Brain pericyte (primary cell): ENCODE measurements at regions not wholly inside any gene's neighbourhood (a gene's known extent, or its start where the extent isn't known, plus 50 kb on each side); places are given as distances from the start of the nearest gene placed in this dataset.

Experiments
- DNase-seq: peaks from one replicate; pipeline ENCODE4 v3.0.0-alpha.2; 2012; ENCODE audit warnings: low read depth, low spot score

DNA sequence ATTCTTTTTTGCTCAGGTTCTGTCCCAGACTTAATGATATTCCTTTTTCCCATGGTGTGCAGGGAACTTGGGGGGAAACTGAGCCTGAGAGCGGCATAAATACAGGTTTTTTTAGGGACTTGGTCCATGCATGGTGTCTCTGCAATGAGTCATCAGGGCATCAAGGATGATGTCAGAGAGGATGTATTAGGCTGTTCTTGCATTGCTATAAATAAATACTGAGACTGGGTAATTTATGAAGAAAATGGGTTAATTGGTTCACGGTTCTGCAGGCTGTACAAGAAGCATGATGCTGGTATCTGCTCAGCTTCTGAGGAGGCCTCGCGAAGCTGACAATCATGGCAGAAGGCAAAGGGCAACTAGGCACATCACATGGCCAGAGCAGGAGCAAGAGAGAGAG lies 185.4 kb downstream of the RAB11FIP2 start:
- DNase-seq, result no peak

DNA sequence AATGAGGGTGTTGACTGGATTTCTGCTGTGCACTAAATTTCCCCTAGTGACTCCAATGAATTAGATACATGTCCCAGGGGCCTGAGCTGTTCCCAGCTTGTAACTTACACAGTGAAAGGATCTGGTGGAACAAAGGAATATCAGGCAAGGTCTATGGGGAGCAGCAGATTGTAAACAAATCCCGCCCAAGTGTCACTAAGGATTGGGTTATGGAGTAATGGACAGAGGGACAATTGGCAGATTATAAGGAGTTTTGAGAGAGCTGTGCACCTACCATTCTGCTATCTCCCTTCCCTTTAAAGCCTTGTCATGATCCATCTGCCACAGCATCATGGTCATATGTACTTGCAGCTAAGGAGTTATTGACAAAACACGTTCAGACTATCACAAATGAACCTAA lies 183.0 kb downstream of the RAB11FIP2 start:
- no peak for DNase-seq

DNA sequence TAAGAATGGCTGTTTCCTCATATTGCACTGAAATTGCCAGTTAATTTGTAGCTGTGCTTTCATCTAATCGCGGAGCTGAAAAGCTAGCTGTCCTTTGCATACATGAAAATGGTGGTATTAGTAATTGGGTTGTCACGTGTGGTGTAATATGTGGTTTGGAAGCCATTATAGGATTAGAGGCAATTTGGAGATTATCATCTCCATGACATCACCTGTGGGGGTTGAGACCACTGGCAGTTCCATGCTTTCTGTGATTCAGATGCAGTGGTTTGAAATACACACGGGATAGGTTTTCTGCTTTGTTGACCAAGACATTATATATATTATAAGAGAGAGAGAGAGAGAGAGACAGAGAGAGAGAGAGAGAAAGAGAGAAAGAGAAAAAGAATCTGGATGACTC lies 180.8 kb downstream of the RAB11FIP2 start:
- DNase-seq, result no peak

DNA sequence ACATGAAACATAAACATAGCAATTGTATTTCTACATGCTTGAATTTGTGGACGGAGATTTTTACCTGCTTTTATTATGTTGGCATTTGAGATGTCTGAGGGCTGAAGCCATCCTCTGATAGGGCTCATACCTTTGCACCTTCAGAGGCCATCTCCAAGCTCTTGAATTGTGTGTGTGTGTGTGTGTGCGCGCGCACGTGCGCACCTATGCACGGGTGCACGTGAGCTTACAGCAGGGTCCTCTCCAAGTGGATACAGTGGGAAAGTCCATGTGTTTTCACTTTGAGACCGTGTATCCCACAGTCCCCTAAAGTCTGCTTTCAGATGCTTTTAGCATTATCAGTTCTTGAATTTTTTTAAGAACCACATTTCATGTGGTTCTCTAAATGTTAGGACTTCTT lies 178.6 kb downstream of the RAB11FIP2 start:
- no peak for DNase-seq

DNA sequence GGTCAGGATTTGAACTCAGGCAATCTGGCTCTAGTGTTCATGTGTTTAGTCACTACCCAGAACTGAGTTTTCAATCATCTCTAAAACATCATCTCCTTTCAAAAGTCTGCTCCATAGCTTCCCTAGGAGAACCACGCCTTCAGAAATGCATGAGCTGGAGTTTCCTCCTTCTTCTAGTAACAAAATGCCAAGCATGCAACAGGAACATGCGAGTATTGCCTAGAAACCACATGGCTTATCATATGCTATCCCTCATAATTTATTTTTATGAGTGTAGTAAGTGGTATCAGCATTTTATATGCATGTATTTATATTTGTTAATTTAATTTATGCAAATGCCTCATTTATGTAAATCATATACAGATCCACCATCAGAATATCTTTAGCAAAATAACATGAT lies 170.9 kb downstream of the RAB11FIP2 start:
- DNase-seq, result no peak

DNA sequence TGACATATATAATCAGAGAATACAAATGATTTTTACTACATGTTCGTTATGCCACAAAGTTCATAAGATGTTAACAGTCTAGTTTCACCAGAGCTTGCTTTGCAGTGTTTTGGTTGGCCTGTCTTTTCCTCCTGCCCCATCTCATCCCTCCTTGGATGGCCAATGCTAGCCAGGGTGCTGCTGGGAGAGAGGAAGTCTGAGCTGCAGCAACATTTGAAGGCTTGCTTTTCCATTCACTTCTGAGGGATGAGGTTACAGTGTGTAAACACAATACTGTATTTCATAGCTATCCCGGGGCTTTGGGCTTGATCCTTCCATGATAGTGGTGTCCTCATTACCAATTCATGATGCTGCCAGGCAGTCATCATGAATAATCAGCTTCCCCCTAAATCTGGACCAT lies 170.5 kb downstream of the RAB11FIP2 start:
- no peak for DNase-seq

DNA sequence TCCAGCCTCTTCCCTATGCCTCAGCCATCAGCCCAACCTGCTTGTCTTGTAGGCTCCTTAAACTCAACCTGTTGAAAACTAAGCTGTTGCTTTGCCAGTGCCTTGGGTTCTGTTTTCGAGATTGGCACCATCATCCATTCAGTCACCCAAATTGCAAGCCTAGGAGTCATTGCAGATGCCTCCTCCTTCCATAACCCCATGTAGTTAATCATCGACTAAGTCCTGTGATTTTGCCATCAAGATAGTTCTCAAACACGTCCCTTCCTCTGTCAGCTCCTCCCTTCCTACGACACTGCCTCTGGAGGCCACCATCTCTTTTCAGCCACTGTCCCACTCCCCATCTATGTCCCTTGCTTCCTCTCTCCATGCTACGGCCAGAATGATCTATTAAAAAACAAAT lies 168.1 kb downstream of the RAB11FIP2 start:
- no peak for DNase-seq

DNA sequence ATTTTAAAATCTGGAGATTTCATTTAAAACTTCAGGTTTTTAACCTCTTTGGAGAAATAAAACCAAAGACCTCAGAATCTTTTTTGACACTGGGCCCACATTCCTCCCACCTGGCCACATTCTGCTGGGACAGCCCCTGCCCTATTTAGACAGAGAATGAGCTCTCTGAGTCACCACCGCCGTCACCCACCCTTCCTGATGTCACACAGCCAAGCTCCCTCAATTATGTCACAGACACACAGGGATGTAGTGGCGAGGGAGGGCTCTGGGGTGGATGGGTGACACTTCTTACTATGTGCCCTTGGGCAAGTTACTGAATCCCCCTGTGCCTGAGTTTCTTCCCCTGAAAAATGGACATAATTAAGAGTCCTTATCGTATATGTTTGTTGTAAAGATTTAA lies 162.6 kb downstream of the RAB11FIP2 start:
- no peak for DNase-seq

DNA sequence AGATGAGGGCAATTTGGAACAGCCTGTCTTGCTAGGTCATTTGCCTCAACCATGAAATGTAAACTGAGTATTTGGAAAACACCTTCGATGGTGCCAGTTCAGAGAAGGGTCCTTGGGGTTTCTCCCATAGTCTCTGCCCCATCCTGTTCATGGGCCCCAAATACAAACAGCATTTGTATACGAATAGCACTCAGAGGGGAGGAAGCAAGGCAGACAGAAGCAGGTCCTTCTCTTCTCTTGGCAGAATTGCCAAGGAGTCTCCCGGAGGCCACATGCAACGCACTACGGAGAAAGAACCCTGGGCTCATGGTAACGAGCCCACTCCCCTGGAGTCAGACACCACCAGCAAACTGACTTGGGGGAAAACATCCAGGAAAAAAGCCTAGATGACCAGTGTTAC lies 162.1 kb downstream of the RAB11FIP2 start:
- DNase-seq, result no peak

DNA sequence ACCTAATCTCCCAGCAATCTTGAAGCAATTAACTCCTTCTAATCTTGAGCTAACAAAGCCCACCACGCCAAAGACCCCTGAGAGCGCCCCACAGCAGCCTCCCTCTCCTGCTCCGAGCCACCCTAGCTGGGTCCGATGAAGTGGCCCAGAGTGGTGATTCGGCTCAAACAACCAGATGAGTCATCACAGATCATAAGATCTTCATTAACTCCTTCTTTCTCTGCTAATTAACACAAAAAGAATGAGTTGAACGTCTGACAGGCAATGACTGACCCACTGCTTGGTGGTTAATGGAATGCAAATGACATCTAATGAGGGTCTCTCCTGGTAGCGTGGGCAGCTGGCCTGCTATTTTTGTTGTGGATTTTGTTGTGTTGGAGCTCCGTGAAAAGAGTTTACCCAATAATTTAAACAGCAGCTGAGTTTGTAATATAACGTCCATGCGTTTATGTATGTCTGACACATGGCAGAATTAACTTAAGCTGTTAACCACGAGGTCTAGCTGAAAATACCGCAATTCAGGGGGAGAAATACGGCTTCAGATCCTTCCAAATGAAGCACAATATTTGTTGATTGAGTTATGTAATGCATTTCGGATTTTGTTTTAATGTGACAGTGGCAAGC lies 161.4 kb downstream of the RAB11FIP2 start:
- no peak for DNase-seq

DNA sequence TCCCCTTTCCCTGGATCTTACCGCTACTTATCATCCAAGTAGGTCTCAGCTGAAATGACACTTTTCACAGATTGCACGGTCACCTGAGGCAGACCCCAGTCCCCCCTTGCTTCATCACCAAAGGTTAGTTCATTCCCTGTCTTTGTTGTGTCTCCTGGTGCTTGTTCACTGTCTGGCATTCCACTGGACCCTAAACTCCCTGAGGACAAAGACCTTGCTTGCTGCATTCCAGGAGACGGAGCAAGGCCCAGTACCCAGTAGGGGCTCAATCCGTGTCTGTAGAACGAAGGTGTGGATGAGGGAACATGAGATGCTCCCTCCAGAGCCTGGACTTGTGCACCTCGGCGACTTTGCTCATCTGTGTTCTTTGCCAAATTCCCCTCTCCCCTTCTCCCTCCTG lies 160.0 kb downstream of the RAB11FIP2 start:
- DNase-seq, result no peak

DNA sequence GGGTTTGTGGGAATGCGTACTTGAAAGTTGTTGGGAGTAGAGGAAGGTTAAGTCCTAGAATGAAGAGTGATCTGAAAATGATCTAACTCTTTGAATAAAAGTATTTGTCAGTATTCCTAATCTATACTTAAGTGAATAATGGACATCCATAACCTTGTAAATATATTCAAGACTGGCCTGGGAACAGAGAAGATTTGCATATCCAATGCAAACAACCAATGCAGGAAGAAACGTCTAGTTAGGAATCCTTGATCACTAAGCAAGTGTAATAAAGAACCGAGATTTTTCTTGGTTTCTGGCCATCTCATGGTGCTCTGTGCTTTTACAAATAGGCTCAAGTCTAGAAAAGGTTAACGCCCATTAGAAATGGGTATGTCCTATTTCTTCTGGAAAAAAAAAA lies 157.1 kb downstream of the RAB11FIP2 start:
- no peak for DNase-seq

DNA sequence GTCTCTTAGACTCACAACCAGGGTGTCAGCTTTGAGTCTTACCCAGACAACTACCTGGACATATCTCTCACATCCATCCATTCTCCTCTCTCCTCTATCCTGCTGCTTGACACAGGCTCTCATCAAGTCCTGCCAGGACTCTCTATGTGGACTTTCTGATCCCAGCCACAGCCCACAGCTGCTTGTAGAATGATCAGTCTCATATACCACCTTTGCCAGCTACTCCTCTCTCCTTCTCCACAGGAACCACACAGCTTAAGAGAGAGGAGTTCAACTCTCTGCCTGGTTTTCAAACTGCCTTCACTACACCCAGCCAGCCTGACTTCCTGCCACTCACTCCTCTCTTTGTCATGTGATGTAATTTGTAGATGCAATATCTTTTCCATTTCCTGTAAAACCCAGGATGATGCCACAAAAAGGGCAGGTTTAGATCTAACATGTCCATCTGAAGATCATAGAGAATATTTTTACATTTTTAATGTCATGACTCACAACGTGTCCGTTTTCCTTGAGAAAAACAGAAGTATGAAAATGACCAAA lies 154.0 kb downstream of the RAB11FIP2 start:
- no peak for DNase-seq

DNA sequence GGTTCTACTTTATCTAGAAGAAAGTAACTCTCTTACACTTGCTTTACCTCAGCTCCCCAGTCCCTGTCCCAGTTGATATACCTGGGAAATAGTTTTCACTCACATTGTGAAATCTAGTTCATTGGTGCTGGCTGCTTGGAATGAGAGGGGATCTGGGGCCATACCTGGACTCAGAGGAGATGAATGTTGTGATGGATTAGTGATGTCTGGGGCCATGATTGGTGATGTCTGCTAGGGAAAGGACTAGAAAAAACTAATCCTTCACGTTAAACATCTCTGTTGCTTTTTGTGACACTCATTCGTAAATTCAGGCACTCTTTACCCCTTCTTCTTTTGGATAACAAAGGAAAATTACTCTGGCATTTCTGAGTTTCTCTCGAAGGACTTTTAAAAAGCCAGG lies 152.4 kb downstream of the RAB11FIP2 start:
- no peak for DNase-seq

DNA sequence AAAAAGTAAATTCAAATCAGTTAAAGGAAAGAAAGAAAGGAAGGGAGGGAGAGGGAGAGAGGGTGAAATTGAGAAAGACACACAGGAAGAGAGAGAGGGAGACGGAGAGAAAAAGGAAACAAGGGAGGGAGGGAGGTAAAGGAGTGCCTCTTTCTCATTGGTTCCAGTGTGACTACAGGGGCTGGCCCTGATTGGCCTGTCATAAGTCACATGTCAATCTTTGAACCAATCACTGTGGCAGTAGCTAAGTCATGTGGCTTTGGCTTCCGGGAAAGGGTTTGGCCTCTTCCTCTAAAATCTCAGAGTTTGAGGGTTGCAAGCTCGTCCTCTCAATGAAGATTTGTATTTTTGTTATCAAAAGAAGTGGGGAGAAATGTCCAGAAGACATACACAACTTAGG lies 150.2 kb downstream of the RAB11FIP2 start:
- no peak for DNase-seq

DNA sequence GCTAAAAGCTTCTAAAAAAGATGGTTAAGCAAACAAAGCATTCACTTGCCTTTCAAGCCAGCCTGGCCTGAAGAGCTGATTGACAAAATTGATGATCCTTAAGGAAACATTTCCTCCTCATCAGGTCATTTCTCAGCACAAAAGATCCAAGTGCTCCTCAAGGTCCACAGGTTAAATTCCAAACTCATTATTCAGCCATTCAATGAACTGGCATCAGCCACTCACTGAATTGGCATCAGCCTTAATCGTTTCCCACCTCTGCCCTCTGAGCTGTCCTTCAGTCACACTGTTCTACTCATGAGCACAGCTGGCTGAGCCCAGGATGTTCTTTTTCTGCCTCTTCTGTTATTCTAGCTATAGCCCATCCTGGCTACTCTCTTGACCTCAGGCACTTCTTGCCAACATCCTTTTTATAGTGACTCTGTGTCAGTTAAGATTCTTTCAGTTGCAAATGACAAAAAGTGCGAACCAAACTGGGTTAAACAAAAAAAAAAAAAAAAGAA lies 147.5 kb downstream of the RAB11FIP2 start:
- no peak for DNase-seq

DNA sequence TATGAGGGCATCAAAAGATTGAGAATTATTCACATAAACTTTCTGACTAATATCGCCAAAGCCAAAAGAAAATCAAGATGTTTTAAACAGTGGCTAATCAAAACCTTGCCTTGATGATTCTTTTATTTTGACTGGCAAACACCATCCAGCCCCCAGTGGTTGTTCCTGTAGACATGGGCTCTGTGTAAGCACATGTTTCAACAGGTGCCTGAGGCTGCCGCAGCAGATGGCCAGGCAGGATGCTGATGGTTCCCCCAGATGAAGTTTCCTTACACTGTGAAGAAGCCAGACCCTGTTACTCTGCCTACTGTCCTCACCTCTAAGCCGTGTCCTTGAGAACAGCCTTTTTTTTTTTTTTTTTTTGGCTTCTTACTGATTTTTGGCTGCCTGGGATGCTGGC lies 146.5 kb downstream of the RAB11FIP2 start:
- no peak for DNase-seq

DNA sequence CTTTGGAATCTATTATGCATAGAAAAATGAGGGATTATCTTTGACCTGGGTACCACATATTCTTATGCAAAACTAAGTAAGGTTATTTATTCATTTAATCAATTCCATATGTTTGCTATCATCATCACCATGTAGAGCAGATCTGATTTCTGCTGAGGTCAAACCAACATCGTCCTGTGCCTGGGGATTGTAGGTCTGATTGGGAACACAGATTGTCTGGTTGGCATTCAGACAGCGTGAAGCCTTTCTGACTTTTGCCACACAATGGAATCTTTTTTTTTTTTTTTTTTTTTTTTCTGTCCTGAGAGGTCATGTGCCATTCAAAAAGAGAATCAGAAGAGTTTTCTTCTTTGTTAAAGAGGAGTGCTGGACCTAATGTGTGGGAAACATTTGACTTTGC lies 142.9 kb downstream of the RAB11FIP2 start:
- DNase-seq, result no peak

DNA sequence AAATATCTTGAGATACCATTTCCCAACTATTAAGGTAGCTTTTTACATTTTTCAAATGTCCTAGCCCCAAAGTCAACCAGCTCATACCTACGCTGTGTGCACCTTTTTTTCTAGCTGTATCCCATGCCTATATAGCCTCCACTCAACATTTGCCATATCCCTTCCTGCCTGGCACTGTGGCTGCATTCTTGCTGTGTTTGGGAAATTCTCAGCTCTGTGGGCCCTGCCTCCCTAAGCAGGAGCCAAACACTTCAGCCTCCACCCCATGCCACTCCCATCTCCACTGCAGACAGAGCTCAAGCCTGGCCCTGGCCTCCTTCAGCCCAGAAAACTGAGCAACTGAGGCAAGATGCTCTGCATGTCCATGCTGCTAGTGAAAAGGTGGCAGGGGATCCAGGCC lies 141.3 kb downstream of the RAB11FIP2 start:
- DNase-seq, result no peak

DNA sequence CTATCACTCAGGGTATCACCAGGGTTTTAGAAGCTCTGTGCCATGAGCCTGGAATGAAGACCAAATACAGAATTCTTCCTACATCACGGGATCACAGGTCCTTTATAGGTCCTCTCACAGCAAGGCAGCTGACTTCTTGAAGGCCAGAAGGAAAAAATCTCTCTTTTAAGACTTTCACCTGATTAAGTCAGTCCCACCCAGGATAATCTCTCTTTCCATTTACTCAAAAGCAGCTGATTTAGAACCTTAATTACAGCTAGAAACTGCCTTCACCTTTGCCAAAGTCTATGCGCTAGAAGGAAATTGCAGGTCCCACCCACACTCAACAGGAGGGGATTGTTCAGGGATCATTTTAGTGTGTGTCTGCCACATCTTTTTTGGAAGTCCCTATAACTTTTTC lies 135.1 kb downstream of the RAB11FIP2 start:
- DNase-seq, result no peak

DNA sequence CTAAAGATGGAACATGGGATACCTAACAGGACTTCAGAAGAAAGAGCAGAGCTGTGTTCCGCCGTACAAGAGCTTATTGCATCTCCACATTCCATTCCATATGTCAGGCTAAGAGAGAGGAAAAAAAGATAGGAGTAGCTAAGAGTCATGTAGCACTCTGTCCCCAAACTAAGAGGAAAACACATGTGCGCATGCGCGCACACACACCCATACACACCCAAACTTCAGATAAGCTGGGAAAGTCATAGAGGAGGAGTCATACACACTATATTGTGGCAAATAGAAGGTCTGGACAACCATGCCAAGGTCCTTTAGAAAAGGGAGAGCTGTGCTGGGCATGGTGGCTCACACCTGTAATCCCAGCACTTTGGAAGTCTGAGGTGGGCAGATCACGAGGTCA lies 132.4 kb downstream of the RAB11FIP2 start:
- DNase-seq, result no peak

DNA sequence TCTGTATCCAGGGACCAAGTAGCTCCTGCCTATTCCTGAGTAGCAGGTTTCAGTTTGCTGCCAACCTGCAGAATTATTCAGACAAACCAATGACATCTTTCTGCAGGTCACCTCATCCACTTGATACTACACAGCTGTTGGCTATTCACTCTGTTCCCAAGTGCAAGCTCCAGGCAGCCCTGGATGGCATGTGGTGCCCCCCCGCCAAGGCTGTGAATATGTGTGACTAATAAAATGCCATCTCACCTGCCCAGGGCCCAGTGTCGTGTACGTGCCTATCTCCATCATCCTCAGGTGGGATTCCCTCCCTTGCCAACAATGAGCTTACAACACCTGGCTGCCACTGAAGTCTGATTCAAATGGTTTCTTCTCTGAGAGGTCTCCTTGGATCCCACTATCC lies 125.8 kb downstream of the RAB11FIP2 start:
- DNase-seq, result no peak

DNA sequence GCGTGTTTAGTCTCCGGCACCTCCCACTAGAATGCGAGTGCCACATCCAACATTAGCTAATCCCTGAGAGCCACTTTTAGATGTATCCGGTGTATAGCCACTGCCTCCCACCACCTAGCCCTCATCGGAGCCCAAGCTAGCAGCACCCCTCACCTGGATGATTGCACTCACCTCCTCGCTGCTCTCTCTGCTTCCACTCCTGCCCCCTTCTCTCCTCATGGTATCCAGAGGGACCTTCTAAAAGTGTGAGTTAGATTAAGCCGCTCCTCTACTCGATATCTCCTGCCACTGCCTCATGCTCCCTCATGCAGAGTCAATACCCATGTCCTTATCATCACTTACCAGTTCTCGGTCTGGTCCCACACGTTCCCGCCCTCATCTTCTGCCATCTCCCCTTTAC lies 125.3 kb downstream of the RAB11FIP2 start:
- no peak for DNase-seq

DNA sequence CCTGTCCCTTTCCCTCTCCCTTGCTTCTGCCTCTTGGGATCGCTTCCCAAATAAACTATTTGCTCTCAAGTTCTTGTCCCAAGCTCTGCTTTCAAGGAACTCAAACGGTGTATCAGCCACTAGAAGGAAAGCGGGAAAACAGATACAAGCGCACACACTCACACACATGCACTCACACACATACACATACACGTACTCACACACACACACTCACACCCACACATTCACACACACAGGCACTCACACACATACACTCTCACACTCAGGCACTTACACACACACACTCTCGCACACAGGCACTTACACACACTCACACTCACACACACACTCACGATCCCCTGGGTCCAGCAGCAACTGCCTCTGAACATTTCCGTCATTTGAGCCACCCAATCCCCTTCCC lies 121.9 kb downstream of the RAB11FIP2 start:
- no peak for DNase-seq
